GM12892 (cell line): ENCODE measurements at regions not wholly inside any gene's neighbourhood (a gene's known extent, or its start where the extent isn't known, plus 50 kb on each side); places are given as distances from the start of the nearest gene placed in this dataset.

Source experiments
- DNase-seq: peaks from one replicate; pipeline ENCODE4 v3.0.0; 2011; ENCODE audit not compliant: insufficient read length
- FAIRE-seq: peaks from 2 replicates; lab custom pipeline; 2011; peaks lifted over from hg19 to GRCh38; lab: Jason Lieb, UNC
- POLR2A ChIP-seq: IDR thresholded peaks from 2 replicates; pipeline ENCODE4 v1.6.1; 2011; ENCODE audit warnings: low read depth, low read length, control low read depth
- POLR2AphosphoS5 ChIP-seq: IDR thresholded peaks from 2 replicates; pipeline ENCODE4 v1.6.1; 2011; ENCODE audit warnings: low read depth, low read length, control low read depth
- TAF1 ChIP-seq: IDR thresholded peaks from 2 replicates; pipeline ENCODE4 v1.6.1; 2011; ENCODE audit warnings: low read depth, mild to moderate bottlenecking, control low read depth, low read length, borderline replicate concordance

DNA sequence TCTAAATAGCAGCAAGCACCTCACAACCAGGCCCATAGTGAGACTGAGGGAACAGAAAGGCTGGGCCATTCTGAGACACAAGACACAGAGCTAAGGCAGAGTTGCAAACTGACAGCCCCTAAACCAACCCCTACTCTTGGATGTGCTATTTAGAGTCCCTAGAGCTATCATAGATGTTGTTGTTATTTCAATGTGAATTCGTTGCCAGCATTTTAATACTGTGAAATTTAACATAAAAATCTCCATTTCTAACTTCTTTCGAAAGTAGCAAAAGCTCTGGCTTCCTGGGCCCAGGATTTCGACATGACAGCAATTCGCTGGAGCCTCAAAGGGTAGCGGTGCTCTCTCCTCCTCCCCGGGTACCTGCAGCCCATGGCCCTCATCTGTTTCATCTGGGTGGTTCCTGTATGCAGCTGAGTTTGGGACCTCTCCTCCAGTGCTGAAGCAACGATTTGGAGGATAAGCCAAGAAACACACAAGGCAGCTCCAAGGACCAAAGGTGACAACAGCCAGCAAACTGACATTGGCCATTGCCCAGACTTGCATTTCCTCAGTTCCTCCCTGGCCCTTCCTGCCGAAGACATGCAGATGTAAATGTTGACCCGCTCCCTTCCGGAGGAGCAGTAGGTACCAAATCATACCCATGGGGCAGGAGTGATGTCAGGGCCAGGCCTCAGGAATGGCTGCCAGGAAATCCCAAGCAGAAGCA is 254.4 kb upstream of the NCKAP5 start:
- DNase-seq (no peak), FAIRE-seq (no peak)
- TF ChIP-seq TAF1 (no peak), POLR2A (no peak), POLR2AphosphoS5 (no peak)

DNA sequence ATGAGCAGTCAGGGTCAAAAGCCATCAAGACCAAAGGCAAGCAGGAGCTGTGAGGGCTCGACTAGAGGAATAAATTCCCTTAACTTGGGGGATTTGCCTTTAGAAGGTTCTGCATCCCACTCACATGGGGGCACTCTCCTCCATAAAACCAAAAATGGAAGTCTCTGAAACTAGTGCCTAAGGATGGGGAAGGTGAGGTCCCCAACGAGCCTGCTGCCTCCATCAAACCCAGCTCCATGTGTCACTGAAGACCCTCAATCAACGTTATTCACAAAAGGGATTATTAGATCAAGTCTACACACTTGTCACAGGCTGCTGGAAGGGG is 254.9 kb upstream of the NCKAP5 start:
- TF ChIP-seq POLR2AphosphoS5 (no peak), TAF1 (no peak), POLR2A (no peak)
- DNase-seq (no peak), FAIRE-seq (no peak)

DNA sequence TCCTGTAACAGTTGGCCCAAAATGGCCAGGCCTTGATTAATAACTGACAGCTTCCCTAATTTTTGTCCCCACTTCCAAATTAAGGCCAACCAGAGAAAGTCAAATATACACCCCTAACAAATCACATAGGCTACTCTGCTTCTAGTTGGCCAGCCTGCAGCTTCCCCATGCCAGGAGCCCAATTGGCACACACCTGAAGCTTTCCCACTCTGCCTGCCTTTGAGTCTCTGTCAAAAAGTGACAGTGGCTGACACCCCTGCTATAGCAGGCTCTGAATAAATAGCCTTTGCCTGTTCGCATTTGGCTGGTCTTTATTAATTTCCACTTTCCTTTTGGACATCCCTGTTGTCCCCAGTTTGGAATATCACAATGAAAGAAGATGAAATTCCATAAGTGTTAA is 256.6 kb upstream of the NCKAP5 start:
- TF ChIP-seq POLR2AphosphoS5 (no peak), POLR2A (no peak), TAF1 (no peak)

DNA sequence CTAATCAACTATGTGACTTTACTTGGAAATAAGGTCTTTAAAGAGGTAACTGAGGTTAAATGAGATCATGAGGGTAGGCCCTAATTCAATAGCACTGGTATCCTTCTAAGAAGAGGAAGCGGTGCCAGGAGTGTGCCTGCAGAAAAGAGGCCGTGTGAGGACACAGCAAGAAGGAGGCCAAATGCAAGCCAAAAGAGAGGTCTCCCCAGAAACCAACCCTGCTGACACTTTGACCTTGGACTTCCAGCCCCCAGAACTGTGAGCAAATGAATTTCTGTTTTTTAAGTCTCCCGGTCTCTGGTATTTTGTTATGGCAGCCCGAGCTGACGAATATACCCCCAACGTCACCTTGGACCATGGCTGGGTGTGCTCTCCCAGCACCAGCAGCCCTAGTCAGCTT is 257.5 kb upstream of the NCKAP5 start:
- no peak for TF ChIP-seq POLR2A
- TF ChIP-seq POLR2AphosphoS5: no peak
- no peak for TF ChIP-seq TAF1
- DNase-seq (no peak), FAIRE-seq (no peak)

More for the DNA sequence above, 256.6 kb upstream of the NCKAP5 start:
- FAIRE-seq: no peak
- DNase-seq: no peak

DNA sequence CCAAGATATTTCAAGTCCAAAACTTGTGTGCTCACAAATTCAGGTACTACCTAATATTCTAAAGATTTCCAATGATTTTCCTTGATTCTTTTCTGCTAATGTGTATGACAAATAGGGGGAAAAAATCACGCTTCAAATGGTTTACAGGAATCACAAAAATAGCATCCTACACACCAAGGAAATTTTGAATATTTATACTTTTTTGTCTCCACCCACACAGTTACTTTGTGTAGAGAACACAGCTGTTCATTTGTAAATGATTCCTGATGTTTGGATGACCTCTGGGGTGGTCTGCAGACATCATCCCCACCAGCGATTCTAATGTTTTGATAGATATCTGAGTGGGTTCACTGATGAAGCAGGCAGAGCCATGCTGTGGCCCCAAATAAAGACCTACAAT is 260.6 kb upstream of the NCKAP5 start:
- FAIRE-seq (no peak), DNase-seq (no peak)
- TF ChIP-seq POLR2A (no peak), TAF1 (no peak), POLR2AphosphoS5 (no peak)

DNA sequence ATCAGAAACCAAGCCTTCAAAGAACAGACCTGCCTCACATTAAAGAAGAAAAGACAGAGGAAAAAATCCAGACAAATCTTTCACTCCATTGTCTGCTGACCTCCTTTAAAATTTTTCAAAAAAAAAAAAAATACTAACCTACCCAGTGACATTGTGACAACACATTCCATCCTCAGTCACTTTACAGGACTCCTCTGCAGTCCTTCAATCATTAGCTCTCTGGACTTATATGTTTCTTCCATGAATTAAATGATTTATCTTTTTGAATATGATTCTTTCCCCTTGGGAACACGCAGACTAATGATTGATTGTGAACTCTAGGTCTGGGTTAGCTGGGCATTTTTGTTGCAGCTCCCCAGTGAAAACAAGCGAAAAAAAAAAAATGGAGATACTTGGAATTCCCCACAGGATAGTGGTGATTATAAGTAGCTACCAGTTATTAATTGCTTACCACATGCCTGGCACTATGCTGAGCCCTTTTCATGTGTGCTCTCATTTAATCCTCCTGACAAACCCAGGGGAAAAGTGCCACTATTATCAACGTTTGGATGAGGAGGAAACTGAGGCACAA is 261.3 kb upstream of the NCKAP5 start:
- FAIRE-seq (no peak), DNase-seq (no peak)
- TF ChIP-seq POLR2A (no peak), TAF1 (no peak), POLR2AphosphoS5 (no peak)

DNA sequence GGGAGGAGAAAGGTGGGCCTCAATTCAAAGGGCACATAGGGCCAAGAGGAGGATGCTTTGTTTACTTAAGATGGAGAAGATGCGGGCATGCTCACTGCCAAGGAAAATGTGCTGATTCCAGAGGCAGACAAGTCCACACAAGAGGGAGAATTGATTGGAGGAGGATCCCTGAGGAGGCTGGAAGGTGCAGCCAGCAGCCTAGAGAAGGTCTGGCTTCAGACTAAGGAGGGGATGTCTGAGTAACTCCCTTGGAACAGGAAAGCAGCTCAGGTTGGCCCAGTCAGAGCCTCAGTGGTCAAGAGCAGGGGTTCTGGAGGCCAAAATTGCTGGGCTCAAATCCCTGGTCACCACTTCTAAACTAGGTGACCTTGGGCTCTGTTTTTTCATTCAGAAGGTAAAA is 265.5 kb upstream of the NCKAP5 start:
- no peak for DNase-seq
- TF ChIP-seq POLR2AphosphoS5: no peak
- TF ChIP-seq POLR2A: no peak
- TF ChIP-seq TAF1: no peak
- FAIRE-seq: no peak

DNA sequence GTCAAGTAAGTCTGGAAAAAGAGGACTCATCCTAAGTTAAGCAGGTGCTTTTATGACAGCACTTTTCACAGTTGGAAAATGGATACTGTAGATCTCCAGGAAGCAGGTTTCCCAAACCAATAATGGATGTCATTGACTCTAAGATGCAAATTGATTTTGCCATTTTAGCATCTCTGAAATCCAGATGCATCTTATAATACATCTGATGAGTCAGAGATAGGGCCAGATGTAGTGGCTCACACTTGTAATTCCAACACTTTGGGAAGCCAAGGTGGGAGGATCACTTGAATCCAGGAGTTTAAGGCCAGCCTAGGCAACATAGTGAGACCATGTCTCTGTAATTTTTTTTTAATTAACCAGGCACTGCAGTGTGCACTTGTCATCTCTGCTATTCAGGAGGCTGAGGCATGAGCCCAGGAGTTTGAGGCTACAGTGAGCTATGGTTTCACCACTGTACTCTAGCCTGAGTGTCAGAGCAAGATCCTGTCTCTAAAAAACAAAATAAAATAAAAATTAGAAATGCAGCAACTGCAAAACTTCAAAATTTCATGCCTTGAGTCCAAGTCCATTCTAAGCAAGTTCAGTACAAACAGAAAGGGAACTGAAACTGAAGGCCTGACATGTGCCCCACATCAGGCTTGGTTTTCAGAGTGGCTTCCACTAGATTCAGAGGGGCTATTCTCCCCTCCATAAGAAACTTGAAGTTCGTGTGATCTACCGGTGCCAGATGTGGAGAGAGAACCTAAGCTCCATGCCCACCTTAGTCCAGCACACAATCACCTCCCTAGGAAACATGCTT is 267.8 kb upstream of the NCKAP5 start:
- FAIRE-seq (no peak), DNase-seq (no peak)
- TF ChIP-seq POLR2AphosphoS5: no peak
- TF ChIP-seq TAF1: no peak
- TF ChIP-seq POLR2A: no peak

DNA sequence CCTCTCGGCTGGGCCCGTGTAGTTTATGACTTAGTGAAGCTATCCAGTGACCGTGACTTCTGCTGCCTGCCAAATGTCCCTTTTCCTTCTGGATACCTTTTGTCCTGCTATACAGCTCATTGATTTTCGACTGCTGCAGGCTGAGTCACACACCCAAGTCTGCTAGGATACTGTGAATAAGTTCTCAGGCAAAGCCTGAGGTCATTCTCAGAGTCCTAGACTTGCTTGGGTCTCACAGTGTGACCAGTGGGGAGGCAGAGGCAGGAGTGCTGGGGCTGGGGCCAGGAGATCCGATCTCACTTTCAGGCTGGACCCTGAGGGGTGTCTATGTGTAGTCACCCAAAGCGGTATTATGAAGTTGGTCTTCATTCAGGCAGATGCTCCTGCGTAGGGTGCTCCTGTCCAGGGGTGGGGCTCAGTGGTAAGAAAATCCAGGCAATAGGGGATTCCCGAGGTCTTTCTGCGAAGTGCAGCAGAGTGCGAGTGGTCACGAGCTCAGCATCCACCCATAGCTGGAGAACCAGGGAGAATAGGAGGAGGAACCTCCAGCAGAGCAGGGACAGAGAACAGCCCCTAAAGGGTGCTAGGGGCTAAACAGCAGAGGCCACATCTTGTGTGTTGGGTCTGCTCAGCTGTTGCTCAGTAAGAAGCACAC is 268.6 kb upstream of the NCKAP5 start:
- DNase-seq (no peak), FAIRE-seq (peak; percentile 38)
- TF ChIP-seq POLR2A: no peak
- no peak for TF ChIP-seq TAF1
- TF ChIP-seq POLR2AphosphoS5: no peak

DNA sequence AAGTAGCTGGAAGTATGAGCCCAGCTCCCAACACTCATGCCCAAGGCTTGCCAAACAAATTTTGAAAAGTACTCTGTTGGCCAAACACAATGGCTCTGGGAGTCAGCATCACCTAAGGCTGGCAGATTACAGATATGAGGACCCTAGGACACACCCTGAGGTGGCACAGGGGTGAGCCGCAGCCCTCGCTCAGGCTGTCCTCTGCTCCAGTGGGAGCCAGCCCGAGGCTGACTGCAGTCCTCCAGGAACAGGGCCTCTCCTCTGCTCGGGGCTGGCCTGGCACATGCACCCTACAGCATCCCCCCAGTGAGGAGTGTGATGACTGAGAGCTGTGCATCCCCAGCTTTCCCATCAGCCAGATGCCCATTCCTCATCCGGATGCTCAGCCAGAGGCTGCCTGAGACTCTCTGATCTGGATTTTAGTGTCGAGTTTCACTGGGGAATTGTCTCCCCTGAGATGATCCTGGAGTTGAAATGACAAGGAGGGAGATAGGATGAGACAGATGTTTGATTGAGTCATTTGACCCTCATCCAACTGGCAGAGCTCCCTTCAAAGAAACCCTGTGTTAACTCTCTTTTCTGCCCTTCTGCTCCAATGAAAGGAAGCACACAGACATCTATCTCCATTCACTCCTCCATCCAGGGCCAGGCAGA is 269.3 kb upstream of the NCKAP5 start:
- no peak for FAIRE-seq
- no peak for TF ChIP-seq TAF1
- no peak for TF ChIP-seq POLR2A
- no peak for TF ChIP-seq POLR2AphosphoS5
- DNase-seq: no peak

DNA sequence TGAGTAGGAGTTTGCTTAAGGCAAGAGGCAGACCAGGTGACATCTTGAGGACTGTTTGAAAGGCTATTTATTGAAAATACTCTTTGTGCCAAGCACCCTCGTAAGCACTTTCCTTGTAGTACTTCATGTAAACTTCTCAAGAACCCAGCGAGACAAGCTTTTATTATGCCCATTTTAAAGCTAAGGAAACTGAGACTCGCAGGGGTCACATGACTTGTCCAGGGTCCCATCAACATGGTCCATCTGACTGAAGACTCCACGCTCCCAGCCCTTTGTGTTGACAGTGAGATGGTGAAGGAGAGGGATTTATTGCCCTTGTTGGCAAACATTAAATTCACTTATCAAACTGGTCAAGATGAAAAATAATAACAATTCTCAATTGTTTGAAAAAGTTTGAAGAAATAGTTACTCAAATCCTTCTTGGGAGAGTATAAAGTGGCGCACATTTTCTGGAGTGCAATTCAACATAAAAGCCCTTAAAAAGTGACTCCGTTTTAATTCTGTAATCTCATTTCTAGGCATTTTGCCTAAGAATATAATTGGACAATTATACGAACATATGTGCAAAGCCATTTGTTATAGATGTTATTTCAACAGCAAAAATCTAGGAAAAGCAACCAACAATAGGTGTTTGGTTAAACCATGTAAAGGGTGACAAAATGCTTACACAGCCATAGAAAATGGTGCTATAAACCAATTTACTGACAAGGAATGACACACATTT is 270.5 kb upstream of the NCKAP5 start:
- TF ChIP-seq POLR2A: no peak
- TF ChIP-seq POLR2AphosphoS5: no peak
- TF ChIP-seq TAF1: no peak
- FAIRE-seq (no peak), DNase-seq (no peak)
